HCT116 (cell line): ENCODE measurements at regions not wholly inside any gene's neighbourhood (a gene's known extent, or its start where the extent isn't known, plus 50 kb on each side); places are given as distances from the start of the nearest gene placed in this dataset.

Source experiments
- ELF1 ChIP-seq: IDR thresholded peaks from 2 replicates; pipeline ENCODE4 v1.6.1; 2012; ENCODE audit warnings: low read depth, borderline replicate concordance
- EZH2 ChIP-seq: fragments of 200-600 bp; sonication (generic); IDR thresholded peaks from 2 replicates; pipeline ENCODE4 v1.6.1; 2017; ENCODE audit warnings: antibody characterized with exemption, mixed run types
- MAX ChIP-seq: IDR thresholded peaks from 2 replicates; pipeline ENCODE4 v1.6.1; 2012
- POLR2A ChIP-seq: IDR thresholded peaks from 2 replicates; pipeline ENCODE4 v1.7.0; 2011; ENCODE audit warnings: borderline replicate concordance; ENCODE audit not compliant: insufficient read depth, insufficient read length; ENCODE audit errors: extremely low read depth
- POLR2AphosphoS5 ChIP-seq: IDR thresholded peaks from 2 replicates; pipeline ENCODE4 v1.6.1; 2011; ENCODE audit warnings: mild to moderate bottlenecking, low read depth, low read length, moderate library complexity
- SP1 ChIP-seq: IDR thresholded peaks from 2 replicates; pipeline ENCODE4 v1.6.1; 2012; ENCODE audit warnings: low read depth
- ZBTB33 ChIP-seq: IDR thresholded peaks from 2 replicates; pipeline ENCODE4 v1.6.1; 2011; ENCODE audit warnings: mild to moderate bottlenecking, low read length, moderate library complexity; ENCODE audit not compliant: insufficient replicate concordance; ENCODE audit errors: extremely low read depth
- TF ChIP-seq, protein P1 (sequence below), 3 experiments: fragments of 200-600 bp in 1 of 3; sonication (generic) in 1 of 3; IDR thresholded peaks in 2 of 3; conservative IDR thresholded peaks in 1 of 3; 2 replicates each; pipeline ENCODE4 v1.5.1; 2012 to 2017; ENCODE audit warnings: low read depth in 2 of 3, low read length in 2 of 3, antibody characterized with exemption in 1 of 3, borderline replicate concordance in 1 of 3, control low read depth in 1 of 3, mild to moderate bottlenecking in 1 of 3, mixed read lengths in 1 of 3, mixed run types in 1 of 3, moderate library complexity in 1 of 3; ENCODE audit not compliant: insufficient read depth in 1 of 3

- TF ChIP-seq ZBTB33 (no peak), POLR2A (no peak), MAX (no peak), ELF1 (no peak), POLR2AphosphoS5 (no peak), EZH2 (no peak), SP1 (no peak)
- TF ChIP-seq, protein P1, sequence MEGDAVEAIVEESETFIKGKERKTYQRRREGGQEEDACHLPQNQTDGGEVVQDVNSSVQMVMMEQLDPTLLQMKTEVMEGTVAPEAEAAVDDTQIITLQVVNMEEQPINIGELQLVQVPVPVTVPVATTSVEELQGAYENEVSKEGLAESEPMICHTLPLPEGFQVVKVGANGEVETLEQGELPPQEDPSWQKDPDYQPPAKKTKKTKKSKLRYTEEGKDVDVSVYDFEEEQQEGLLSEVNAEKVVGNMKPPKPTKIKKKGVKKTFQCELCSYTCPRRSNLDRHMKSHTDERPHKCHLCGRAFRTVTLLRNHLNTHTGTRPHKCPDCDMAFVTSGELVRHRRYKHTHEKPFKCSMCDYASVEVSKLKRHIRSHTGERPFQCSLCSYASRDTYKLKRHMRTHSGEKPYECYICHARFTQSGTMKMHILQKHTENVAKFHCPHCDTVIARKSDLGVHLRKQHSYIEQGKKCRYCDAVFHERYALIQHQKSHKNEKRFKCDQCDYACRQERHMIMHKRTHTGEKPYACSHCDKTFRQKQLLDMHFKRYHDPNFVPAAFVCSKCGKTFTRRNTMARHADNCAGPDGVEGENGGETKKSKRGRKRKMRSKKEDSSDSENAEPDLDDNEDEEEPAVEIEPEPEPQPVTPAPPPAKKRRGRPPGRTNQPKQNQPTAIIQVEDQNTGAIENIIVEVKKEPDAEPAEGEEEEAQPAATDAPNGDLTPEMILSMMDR (IDR thresholded peaks at IDR 0.05 in 2 of 3, conservative IDR thresholded peaks at IDR 0.05 in 1 of 3; ENCODE audit: borderline replicate concordance in 1 of 3, insufficient read depth in 1 of 3, low read depth in 2 of 3, low read length in 2 of 3): no peak
Measured at GRCh38 chr13:75092143-75092542, 389.8 kb downstream of the TBC1D4 start.
